IMR-90 (cell line): ENCODE measurements at regions not wholly inside any gene's neighbourhood (a gene's known extent, or its start where the extent isn't known, plus 50 kb on each side); places are given as distances from the start of the nearest gene placed in this dataset.

Experiments
- CEBPB ChIP-seq: IDR thresholded peaks from 2 replicates; pipeline ENCODE4 v1.6.1; 2012; ENCODE audit warnings: low read depth, low read length, improper control_type of control experiment
- CHD1 ChIP-seq: IDR thresholded peaks from 2 replicates; pipeline ENCODE4 v1.6.1; 2012; ENCODE audit warnings: low read depth, low read length, improper control_type of control experiment
- ELK1 ChIP-seq: fragments of 150-350 bp; IDR thresholded peaks from 2 replicates; pipeline ENCODE4 v1.6.1; 2016; ENCODE audit warnings: low read depth, mild to moderate bottlenecking, low read length, moderate library complexity, borderline replicate concordance
- FOS ChIP-seq: fragments of 150-350 bp; IDR thresholded peaks from 2 replicates; pipeline ENCODE4 v1.6.1; 2016; ENCODE audit warnings: low read depth, low read length
- MAFK ChIP-seq: IDR thresholded peaks from 2 replicates; pipeline ENCODE4 v1.6.1; 2012; ENCODE audit warnings: low read depth, low read length, improper control_type of control experiment
- MAZ ChIP-seq: IDR thresholded peaks from 2 replicates; pipeline ENCODE4 v1.6.1; 2012; ENCODE audit warnings: low read depth, mild to moderate bottlenecking, low read length, improper control_type of control experiment, moderate library complexity, borderline replicate concordance
- POLR2A ChIP-seq: IDR thresholded peaks from 2 replicates; pipeline ENCODE4 v1.6.1; 2012; ENCODE audit warnings: mild to moderate bottlenecking, low read depth, low read length
- RAD21 ChIP-seq: IDR thresholded peaks from 2 replicates; pipeline ENCODE4 v1.6.1; 2012; ENCODE audit warnings: low read length, improper control_type of control experiment
- RCOR1 ChIP-seq: IDR thresholded peaks from 2 replicates; pipeline ENCODE4 v1.6.1; 2012; ENCODE audit warnings: mild to moderate bottlenecking, low read length, improper control_type of control experiment; ENCODE audit not compliant: insufficient replicate concordance
- RFX5 ChIP-seq: IDR thresholded peaks from 2 replicates; pipeline ENCODE4 v1.8.0; 2012; ENCODE audit warnings: low read depth, mild to moderate bottlenecking, low read length, moderate library complexity
- SMC3 ChIP-seq: fragments of 150-350 bp; IDR thresholded peaks from 2 replicates; pipeline ENCODE4 v1.6.1; 2016; ENCODE audit warnings: low read depth, mild to moderate bottlenecking, antibody characterized with exemption, low read length, moderate library complexity
- USF2 ChIP-seq: fragments of 150-350 bp; IDR thresholded peaks from 2 replicates; pipeline ENCODE4 v1.6.1; 2017; ENCODE audit warnings: mild to moderate bottlenecking, antibody characterized with exemption, low read length, low read depth
- TF ChIP-seq, protein P1 (sequence below): conservative IDR thresholded peaks from 2 replicates; pipeline ENCODE4 v1.5.1; 2012; ENCODE audit warnings: mild to moderate bottlenecking, low read depth, low read length, improper control_type of control experiment

GRCh38 chrX:148380107-148380506 is 120.3 kb upstream of the AFF2 start:
- TF ChIP-seq CEBPB (no peak), FOS (no peak), POLR2A (no peak), CHD1 (no peak), USF2 (no peak), MAZ (no peak), SMC3 (no peak), RAD21 (no peak), MAFK (no peak), RFX5 (no peak), ELK1 (no peak), RCOR1 (no peak)
- TF ChIP-seq, protein P1, sequence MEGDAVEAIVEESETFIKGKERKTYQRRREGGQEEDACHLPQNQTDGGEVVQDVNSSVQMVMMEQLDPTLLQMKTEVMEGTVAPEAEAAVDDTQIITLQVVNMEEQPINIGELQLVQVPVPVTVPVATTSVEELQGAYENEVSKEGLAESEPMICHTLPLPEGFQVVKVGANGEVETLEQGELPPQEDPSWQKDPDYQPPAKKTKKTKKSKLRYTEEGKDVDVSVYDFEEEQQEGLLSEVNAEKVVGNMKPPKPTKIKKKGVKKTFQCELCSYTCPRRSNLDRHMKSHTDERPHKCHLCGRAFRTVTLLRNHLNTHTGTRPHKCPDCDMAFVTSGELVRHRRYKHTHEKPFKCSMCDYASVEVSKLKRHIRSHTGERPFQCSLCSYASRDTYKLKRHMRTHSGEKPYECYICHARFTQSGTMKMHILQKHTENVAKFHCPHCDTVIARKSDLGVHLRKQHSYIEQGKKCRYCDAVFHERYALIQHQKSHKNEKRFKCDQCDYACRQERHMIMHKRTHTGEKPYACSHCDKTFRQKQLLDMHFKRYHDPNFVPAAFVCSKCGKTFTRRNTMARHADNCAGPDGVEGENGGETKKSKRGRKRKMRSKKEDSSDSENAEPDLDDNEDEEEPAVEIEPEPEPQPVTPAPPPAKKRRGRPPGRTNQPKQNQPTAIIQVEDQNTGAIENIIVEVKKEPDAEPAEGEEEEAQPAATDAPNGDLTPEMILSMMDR, result no peak
